GM19240 (cell line): ENCODE measurements at regions not wholly inside any gene's neighbourhood (a gene's known extent, or its start where the extent isn't known, plus 50 kb on each side); places are given as distances from the start of the nearest gene placed in this dataset.
"Not testable (repeated sequence)": the region's sequence is repeated elsewhere in the genome, so short reads cannot be mapped to it uniquely, and the experiment has no call there.

ENCODE experiments used
- DNase-seq: peaks from one replicate; pipeline ENCODE4 v3.0.0; 2011; ENCODE audit warnings: low spot score; ENCODE audit not compliant: insufficient read length

DNA sequence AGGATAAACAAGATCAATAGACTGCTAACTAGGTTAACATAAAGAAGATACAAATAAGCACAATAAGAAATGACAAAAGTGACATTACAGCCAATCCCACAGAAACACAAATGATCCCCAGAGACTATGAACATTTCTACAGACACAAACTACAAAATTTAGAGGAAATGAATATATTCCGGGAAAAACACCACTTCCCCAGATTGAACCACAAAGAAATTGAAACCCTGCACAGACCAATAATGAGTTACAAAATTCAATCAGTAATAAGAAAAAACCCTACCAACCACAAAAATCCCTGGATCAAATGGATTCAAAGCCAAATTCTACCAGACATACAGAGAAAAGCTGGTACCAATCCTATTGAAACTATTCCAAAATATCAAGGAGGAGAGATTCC is 232.4 kb upstream of the RBMS1 start:
- DNase-seq, result no peak

- no peak for DNase-seq
Observed at GRCh38 chr2:160730296-160730995, 236.8 kb upstream of the RBMS1 start.

DNA sequence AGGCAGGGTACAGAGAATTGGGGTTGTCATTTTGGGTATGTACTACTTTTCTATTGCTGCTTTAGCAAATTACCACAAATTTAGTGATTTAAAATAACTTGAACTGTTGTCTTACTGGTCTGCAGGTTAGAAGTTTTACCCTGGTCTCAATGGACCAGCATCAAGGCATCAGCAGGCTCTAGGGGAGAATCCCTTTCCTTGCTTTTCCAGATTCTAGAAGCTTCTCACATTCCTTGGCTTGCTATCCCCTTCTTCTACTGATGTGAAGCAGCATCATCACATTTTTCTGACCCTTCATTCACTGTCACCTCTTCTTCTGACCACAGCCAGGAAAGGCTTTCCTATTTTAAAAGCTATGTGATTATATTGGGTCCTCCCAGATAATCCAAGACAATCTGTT is 237.8 kb upstream of the RBMS1 start:
- no peak for DNase-seq

GRCh38 chr2:160731856-160732255 is 238.2 kb upstream of the RBMS1 start:
- no peak for DNase-seq

DNA sequence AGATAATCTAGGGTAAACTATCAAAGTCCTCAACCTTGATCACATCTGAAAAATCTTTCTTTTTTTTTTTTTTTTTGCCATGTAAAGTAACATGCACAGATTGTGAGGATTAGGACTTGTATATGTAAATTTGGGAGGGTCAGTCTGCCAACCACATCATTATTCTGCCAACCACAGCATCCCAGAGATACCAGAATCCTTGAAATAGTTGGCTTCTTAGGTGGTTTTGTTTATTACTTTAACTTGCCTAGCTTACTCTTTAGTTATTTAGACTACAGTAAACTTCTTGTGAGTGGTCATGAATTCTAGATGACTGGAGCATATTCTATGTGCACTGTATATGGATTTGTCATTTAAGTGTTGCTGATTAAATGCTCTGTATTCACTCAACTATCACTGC is 242.1 kb upstream of the RBMS1 start:
- DNase-seq, result no peak

GRCh38 chr2:160736148-160737028 is 242.8 kb upstream of the RBMS1 start:
- DNase-seq, result no peak

DNA sequence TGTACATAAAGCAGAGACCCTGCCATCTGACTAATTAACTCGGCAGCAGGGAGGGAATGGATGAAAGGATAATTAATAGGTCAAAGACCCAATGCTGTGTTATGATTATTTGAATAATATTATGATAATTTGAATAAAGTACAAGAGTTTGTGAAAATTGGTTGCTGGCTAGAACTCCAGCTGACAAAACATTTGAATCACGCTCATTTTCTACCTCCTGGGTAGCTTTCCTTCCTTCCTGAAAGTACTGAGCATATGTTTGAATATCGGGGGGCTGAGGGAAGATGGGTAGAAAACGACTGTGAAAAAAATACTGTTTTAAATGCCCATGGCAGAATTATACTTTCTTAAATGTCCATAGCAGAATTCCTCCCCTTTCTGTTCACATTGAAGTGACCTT is 243.6 kb upstream of the RBMS1 start:
- DNase-seq, result no peak

DNA sequence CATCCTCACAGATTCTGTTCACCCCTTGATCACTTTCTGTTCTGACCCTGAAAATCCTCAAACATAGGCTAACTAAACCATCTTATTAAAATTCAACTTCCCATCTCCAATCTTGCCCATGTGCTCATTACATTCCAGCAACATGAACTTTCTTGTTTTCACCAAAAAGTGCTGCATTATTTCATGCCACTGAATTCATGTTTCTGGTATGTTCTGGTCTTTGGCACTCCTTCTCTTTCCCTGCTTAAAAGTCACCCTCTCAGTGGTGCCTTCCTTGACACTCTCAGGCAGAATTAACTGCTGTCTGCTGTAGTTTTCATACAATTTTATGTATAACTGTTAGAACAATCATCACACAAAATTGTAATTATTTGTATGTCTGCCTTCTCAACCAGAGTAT is 247.7 kb upstream of the RBMS1 start:
- no peak for DNase-seq

GRCh38 chr2:160741815-160742214 is 248.2 kb upstream of the RBMS1 start:
- no peak for DNase-seq

DNA sequence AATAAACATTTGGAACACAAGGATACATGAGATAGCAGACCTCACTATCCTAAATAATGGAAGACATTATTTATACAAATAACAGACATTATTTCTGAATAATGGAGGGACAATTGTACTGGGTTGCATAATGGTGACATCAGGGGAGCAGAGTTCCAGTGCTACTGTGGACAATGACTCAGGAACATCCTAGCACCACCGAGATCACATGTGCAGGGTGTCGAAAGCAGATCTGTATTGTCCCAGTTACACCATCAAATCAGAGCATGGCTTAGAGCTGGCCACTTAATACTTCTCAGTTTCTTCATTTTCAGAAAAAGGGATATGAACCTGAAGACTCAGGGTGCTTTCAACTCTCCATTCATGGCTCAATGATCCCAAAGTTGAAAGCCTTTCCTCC is 249.1 kb upstream of the RBMS1 start:
- no peak for DNase-seq

GRCh38 chr2:160747501-160748170 is 254.0 kb upstream of the RBMS1 start:
- DNase-seq, result no peak

DNA sequence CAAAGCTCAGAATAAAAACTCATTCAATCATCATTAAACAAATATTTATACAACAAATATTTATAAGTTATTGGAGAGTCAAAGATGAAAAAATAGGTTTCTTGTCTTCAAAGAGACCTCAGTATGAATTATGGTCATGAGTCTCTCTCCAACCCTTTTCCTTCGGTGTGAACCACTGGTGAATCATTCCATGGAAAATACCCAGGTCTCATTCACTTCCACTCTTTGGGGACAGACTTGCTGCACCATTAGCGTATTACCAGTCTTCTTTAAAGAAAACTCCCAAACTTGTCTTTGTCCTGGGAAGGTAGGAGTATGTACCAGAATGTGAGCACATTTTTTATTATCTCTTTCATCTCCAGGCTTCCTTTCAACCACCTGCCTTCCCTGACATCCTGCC is 257.4 kb upstream of the RBMS1 start:
- no peak for DNase-seq

GRCh38 chr2:160752475-160753330 is 259.1 kb upstream of the RBMS1 start:
- DNase-seq, result no peak

DNA sequence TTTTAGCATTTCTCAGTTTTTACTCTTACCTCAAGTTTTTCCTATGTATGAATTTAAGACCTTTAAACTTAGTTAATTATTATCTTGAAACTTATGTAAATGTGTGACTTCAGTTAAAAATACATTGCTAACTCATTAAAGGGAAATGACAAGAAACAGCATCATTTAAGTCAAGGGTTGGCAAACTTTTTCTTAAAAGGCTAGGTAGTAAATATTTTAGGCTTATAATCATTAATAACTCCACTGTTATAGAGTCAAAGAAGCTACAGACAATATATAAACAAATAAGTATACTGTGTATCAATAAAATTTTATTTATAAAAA is 259.7 kb upstream of the RBMS1 start:
- DNase-seq, result no peak

GRCh38 chr2:160753960-160754359 is 260.4 kb upstream of the RBMS1 start:
- no peak for DNase-seq

GRCh38 chr2:160756481-160756880 is 262.9 kb upstream of the RBMS1 start:
- no peak for DNase-seq

GRCh38 chr2:160762493-160763128 is 269.0 kb upstream of the RBMS1 start:
- DNase-seq, result not testable (repeated sequence)

DNA sequence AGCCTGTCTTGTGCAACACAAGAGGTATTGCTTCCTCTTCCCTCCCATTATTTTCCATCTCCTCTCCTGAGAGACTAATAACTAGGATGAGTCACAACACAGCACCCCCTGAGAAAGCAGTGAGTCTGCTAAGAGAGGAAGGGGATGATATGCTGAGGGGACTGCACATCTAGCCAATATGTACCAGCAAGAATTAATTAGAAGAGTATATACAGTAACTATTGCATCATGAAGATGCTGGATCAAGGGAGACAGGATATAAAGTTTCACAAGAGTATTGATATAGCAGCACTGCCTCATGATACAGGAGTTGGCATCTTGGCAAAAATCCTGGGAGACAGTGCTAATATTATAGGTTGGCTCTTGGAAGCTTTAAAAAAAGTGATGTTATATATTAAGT is 289.9 kb upstream of the RBMS1 start:
- DNase-seq, result no peak

- no peak for DNase-seq
Observed at GRCh38 chr2:160784034-160784433, 290.4 kb upstream of the RBMS1 start.

- no peak for DNase-seq
Observed at GRCh38 chr2:160790738-160791137, 297.1 kb upstream of the RBMS1 start.

- no peak for DNase-seq
Observed at GRCh38 chr2:160791884-160792283, 298.3 kb upstream of the RBMS1 start.
